ENCODE measurements at regions not wholly inside any gene's neighbourhood (a gene's known extent, or its start where the extent isn't known, plus 50 kb on each side); places are given as distances from the start of the nearest gene placed in this dataset.

DNA sequence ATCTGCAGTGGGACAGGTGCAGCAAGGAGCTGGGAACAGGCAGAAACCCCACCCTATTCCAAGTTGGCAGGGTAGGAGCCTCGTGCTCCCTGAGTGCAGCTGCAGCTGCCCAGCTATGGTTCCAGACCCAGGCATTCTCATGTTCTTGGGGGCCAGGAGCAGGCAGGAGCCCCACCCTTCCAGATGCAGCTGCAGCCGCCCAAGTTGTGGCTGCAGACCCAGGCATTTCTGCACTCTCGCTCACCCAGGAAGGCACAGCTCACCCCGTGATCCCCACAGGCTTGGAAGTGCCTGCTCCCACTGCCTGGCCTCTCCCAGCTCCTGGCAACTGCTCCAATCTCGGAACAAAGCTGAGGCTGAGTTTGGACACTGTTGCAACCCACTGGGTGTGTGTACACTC is 275.8 kb upstream of the ADRA1B start:
- TF ChIP-seq, protein P1, sequence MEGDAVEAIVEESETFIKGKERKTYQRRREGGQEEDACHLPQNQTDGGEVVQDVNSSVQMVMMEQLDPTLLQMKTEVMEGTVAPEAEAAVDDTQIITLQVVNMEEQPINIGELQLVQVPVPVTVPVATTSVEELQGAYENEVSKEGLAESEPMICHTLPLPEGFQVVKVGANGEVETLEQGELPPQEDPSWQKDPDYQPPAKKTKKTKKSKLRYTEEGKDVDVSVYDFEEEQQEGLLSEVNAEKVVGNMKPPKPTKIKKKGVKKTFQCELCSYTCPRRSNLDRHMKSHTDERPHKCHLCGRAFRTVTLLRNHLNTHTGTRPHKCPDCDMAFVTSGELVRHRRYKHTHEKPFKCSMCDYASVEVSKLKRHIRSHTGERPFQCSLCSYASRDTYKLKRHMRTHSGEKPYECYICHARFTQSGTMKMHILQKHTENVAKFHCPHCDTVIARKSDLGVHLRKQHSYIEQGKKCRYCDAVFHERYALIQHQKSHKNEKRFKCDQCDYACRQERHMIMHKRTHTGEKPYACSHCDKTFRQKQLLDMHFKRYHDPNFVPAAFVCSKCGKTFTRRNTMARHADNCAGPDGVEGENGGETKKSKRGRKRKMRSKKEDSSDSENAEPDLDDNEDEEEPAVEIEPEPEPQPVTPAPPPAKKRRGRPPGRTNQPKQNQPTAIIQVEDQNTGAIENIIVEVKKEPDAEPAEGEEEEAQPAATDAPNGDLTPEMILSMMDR (IDR thresholded peaks at IDR 0.05; ENCODE audit: low read depth, low read length, missing control alignments) = no peak
- DNase-seq (ENCODE audit: low read depth) = no peak
- H3K4me3 ChIP-seq (ENCODE audit: low read depth, low read length) = no peak overlapping the region

DNA sequence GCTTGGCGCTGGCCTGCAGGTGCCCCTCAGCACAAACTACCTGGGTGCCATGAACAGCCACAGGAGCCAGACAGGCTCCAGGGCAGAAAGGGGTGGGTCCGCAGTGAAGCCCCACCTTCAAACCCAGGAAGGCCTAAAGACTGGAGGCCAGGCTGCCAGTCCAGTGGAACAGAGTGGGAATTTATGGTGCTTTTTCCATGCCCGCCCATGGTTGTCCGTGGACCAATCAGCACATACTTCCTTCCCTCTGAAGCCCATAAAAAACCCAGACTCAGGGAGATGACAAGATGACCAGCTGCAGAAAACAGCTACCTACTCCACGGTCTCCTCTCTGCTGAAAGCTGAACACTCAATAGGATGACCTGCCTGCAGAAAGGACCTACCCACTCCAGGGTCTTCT is 275.4 kb upstream of the ADRA1B start:
- no peak overlapping the region for H3K4me3 ChIP-seq (ENCODE audit: low read depth, low read length)
- DNase-seq (ENCODE audit: low read depth) = no peak
- TF ChIP-seq, protein P1 (IDR thresholded peaks at IDR 0.05; ENCODE audit: low read depth, low read length, missing control alignments) = no peak

DNA sequence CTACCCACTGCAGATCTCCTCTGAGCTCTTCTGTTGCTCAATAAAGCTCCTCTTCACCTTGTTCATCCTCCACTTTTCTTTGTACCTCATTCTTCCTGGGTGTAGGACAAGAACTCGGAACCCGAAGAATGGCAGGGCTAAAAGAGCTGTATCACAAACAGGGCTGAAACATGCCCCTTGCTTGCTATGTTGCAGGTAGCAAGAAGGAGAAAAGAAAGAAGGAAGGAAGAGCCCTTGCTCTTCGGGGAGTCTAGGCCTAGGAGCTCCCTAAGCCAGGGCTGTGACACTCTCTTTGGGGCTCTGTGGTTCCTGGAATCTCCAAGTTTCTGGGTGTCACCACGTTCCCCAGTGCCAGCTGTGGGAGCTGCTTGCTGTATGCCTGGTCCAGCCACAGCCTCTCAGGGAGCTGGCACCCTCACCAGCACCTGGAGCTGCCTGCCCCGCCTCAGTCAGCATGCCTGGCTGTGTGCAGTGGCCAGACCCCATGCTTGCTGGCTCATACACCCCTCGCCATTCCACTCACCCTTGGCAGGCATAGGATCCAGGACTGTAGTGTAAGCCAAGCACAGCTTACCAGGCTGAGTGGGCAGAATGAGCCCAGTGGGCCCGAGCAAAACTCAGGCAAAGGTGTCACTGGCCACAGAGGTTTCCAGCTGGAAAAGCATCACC is 274.8 kb upstream of the ADRA1B start:
- H3K4me3 ChIP-seq (ENCODE audit: low read depth, low read length) = no peak overlapping the region
- TF ChIP-seq, protein P1 (IDR thresholded peaks at IDR 0.05; ENCODE audit: low read depth, low read length, missing control alignments) = no peak
- no peak for DNase-seq (ENCODE audit: low read depth)

DNA sequence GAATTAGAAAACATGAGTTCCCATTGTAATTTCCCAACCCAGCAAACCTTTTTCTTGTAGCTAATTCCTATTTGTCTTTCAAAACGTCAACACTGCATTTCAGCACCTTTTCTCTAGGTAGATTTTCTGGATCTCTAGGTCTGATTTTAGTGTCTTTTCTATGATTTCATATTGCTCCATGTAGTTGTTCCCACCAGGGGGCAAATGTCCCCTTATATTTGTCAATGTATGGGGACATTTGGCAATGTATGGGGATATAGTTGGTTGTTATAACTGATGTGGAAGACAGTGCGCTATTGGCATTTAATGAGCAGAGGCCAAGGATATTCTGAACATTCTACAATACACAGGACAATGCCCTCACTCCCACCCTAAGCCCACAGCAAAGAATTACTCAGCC is 273.9 kb upstream of the ADRA1B start:
- DNase-seq (ENCODE audit: low read depth) = no peak
- H3K4me3 ChIP-seq (ENCODE audit: low read depth, low read length) = no peak overlapping the region
- TF ChIP-seq, protein P1 (IDR thresholded peaks at IDR 0.05; ENCODE audit: low read depth, low read length, missing control alignments) = no peak

DNA sequence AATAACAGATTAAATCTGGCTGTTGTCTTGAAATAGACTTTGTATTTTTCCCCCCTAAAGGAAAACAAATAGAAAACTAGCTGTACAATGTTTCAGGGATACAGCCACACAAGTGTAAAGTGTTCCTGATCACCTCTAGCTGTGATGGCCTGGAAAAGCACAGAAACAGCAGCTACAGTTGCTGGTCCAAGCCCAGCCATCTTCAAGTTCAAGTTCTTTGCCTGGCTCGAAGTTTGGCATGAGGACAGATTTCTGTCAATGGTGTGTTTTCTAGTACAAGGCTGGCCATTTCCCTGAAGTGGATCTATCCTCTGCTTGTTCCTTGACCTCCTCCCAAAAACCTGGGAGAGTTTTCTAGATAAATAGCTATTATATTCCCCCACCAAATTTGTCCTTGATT is 272.2 kb upstream of the ADRA1B start:
- TF ChIP-seq, protein P1 (IDR thresholded peaks at IDR 0.05; ENCODE audit: low read depth, low read length, missing control alignments) = no peak
- DNase-seq (ENCODE audit: low read depth) = no peak
- H3K4me3 ChIP-seq (ENCODE audit: low read depth, low read length) = no peak overlapping the region

DNA sequence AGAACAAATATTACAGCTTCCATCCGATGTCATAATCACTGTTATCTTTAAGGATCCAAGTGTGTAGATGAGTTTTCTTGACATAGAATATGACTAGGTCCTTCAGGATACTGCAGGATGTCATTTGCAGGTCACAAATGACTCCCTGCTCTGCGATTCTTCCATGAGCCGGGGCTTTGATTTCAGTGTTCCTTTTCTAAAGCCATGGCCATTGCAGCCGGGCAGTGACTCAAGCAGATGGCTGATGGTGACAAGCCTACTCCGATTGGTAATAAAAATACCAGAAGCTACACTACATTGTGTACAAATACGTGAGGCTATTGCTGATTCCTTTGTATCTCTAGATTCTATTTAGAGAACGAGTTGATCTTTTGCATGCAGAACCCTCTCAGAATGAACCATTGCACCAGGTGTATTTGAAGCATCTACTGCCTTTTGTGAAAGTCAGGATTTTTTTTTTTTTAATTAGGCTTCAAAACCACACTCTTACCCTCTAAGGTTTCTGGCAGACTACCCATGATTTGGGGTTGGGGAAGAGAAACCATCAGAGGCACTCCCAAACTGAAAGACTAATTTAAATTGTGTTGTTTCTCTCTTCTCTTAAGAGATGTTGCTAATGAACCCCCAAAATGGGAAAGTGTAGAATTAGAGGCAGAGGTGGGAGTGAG is 271.0 kb upstream of the ADRA1B start:
- DNase-seq (ENCODE audit: low read depth) = no peak
- H3K4me3 ChIP-seq (ENCODE audit: low read depth, low read length) = no peak overlapping the region
- TF ChIP-seq, protein P1 (IDR thresholded peaks at IDR 0.05; ENCODE audit: low read depth, low read length, missing control alignments) = no peak

DNA sequence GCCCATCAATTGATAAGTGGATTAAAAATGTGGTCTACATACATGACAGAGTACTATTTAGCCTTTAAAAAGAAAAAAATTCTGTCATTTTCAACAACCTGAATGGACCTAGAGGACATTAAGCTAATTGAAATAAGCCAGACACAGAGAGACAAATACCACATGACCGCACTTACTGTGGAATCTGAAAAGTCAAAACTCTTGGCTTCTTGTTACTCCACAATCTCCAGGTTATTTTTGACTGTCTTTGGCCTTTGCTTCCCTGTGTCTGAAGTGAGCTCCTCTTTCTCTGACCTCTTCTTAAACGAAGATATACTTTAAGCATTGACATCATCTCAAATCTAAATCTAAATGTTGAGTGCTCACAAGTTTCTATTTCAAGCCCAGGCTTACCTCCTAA is 265.5 kb upstream of the ADRA1B start:
- TF ChIP-seq, protein P1 (IDR thresholded peaks at IDR 0.05; ENCODE audit: low read depth, low read length, missing control alignments) = no peak
- no peak for DNase-seq (ENCODE audit: low read depth)
- H3K4me3 ChIP-seq (ENCODE audit: low read depth, low read length) = no peak overlapping the region

Data from GM12864 (cell line).